GM23248 (cell line): ENCODE measurements at regions not wholly inside any gene's neighbourhood (a gene's known extent, or its start where the extent isn't known, plus 50 kb on each side); places are given as distances from the start of the nearest gene placed in this dataset.

Source experiments
- DNase-seq: peaks from one replicate; pipeline ENCODE4 v3.0.0-alpha.2; 2015
- H2AFZ ChIP-seq: fragments of 200-600 bp; sonication (generic); 2 replicates; pipeline ENCODE4 v1.6.1; 2016; ENCODE audit warnings: antibody characterized with exemption
- H3F3A ChIP-seq: fragments of 200-600 bp; sonication (generic); 2 replicates; pipeline ENCODE4 v1.6.1; 2016; ENCODE audit warnings: mild to moderate bottlenecking, antibody characterized with exemption, mixed run types; ENCODE audit not compliant: insufficient read depth
- H3K27ac ChIP-seq: fragments of 200-600 bp; sonication (generic); 2 replicates; pipeline ENCODE4 v1.5.1; 2016; ENCODE audit warnings: mild to moderate bottlenecking
- H3K27me3 ChIP-seq: fragments of 200-600 bp; sonication (generic); replicated peaks from 2 replicates; pipeline ENCODE4 v1.6.1; 2016; ENCODE audit warnings: mild to moderate bottlenecking; ENCODE audit not compliant: insufficient read depth
- H3K36me3 ChIP-seq: fragments of 200-600 bp; sonication (generic); 2 replicates; pipeline ENCODE4 v1.6.1; 2016; ENCODE audit warnings: low read depth, mild to moderate bottlenecking
- H3K4me1 ChIP-seq: fragments of 200-600 bp; sonication (generic); 2 replicates; pipeline ENCODE4 v1.6.1; 2016; ENCODE audit warnings: mild to moderate bottlenecking; ENCODE audit not compliant: insufficient read depth
- H3K4me2 ChIP-seq: fragments of 200-600 bp; sonication (generic); one replicate; pipeline ENCODE4 v1.6.1; 2016; ENCODE audit warnings: mild to moderate bottlenecking; ENCODE audit not compliant: unreplicated experiment
- H3K4me3 ChIP-seq: fragments of 200-600 bp; sonication (generic); 2 replicates; pipeline ENCODE4 v1.5.1; 2016; ENCODE audit warnings: mild to moderate bottlenecking
- H3K79me2 ChIP-seq: fragments of 200-600 bp; sonication (generic); 2 replicates; pipeline ENCODE4 v1.6.1; 2016; ENCODE audit warnings: mild to moderate bottlenecking; ENCODE audit not compliant: insufficient read depth
- H3K9ac ChIP-seq: fragments of 200-600 bp; sonication (generic); 2 replicates; pipeline ENCODE4 v1.6.1; 2016; ENCODE audit warnings: mild to moderate bottlenecking
- H3K9me2 ChIP-seq: fragments of 200-600 bp; sonication (generic); 2 replicates; pipeline ENCODE4 v1.6.1; 2016; ENCODE audit warnings: mixed run types, mild to moderate bottlenecking, moderate library complexity; ENCODE audit not compliant: insufficient read depth
- H3K9me3 ChIP-seq: fragments of 200-600 bp; sonication (generic); one replicate; pipeline ENCODE4 v1.6.1; 2017; ENCODE audit warnings: low read depth
- H4K20me1 ChIP-seq: fragments of 200-600 bp; sonication (generic); 2 replicates; pipeline ENCODE4 v1.6.0; 2016; ENCODE audit not compliant: insufficient read depth
- EZH2 ChIP-seq: fragments of 200-600 bp; sonication (generic); IDR thresholded peaks from 2 replicates; pipeline ENCODE4 v1.6.1; 2018; ENCODE audit warnings: antibody characterized with exemption, mild to moderate bottlenecking; ENCODE audit not compliant: insufficient read depth, poor library complexity, severe bottlenecking
- EZH2phosphoT487 ChIP-seq: fragments of 200-600 bp; sonication (generic); IDR thresholded peaks from 2 replicates; pipeline ENCODE4 v1.6.1; 2018; ENCODE audit warnings: antibody characterized with exemption, moderate library complexity, mild to moderate bottlenecking, low read depth; ENCODE audit not compliant: insufficient read depth
- WGBS, 2 experiments: methylation state at CpG; one replicate each; pipeline ENCODE4 v1.1.6; 2015 to 2017; ENCODE audit warnings: low lambda C conversion rate in 2 of 2, low coverage in 1 of 2; ENCODE audit errors: missing lambda C conversion rate in 2 of 2; 5-methylcytosine and 5-hydroxymethylcytosine counted together
- in situ Hi-C: fragments of 300-500 bp; cut with MboI; formaldehyde crosslinking; loops from 2 replicates; pipeline ENCODE4 v1.15.0; 2020

GRCh38 chr2:217090024-217090473 is 230.2 kb upstream of the TNP1 start:
- Histone ChIP-seq H3K4me2 (peak overlapping the region; percentile 50), H3K9me2 (no peaks in the 10 kb centered on the region), H3K36me3 (no peaks in the 10 kb centered on the region), H3K9ac (peak overlapping the region; percentile 9; the same call in 1 of the 2 replicates), H3K27ac (no peak overlapping the region), H3K4me1 (peaks cover 16% of the 10 kb centered on the region), H4K20me1 (no peaks in the 10 kb centered on the region), H3K9me3 (no peaks in the 10 kb centered on the region), H2AFZ (peak overlapping the region; percentile 47), H3K4me3 (peak overlapping the region; percentile 36; the same call in 1 of the 2 replicates), H3K27me3 (no peaks in the 10 kb centered on the region), H3K79me2 (no peaks in the 10 kb centered on the region), H3F3A (peaks cover 17% of the 10 kb centered on the region)
- no peak for TF ChIP-seq EZH2
- TF ChIP-seq EZH2phosphoT487 = no peak
- 51 to 57% methylated on average over 5 of the region's 5 CpGs for WGBS, 2 experiments
- peak; percentile 43 for DNase-seq
- in situ Hi-C loops = no loop called here

- Histone ChIP-seq H3F3A (peaks cover 24% of the 10 kb centered on the region), H3K4me2 (no peak overlapping the region), H3K4me3 (no peak overlapping the region), H3K4me1 (peaks cover 17% of the 10 kb centered on the region), H3K79me2 (no peaks in the 10 kb centered on the region), H3K9me3 (no peaks in the 10 kb centered on the region), H4K20me1 (no peaks in the 10 kb centered on the region), H3K27ac (no peak overlapping the region), H3K9ac (no peak overlapping the region), H3K36me3 (no peaks in the 10 kb centered on the region), H2AFZ (no peak overlapping the region), H3K9me2 (no peaks in the 10 kb centered on the region), H3K27me3 (no peaks in the 10 kb centered on the region)
- no peak for DNase-seq
- 96 to 97% methylated on average over 2 of the region's 2 CpGs for WGBS, 2 experiments
- TF ChIP-seq EZH2 (no peak), EZH2phosphoT487 (no peak)
- in situ Hi-C loops = no loop called here
Measured at GRCh38 chr2:217086718-217087117, 226.9 kb upstream of the TNP1 start.

GRCh38 chr2:217086038-217086522 is 226.2 kb upstream of the TNP1 start:
- no peak for TF ChIP-seq EZH2
- no peak for TF ChIP-seq EZH2phosphoT487
- 20 to 38% methylated on average over 1 of the region's 1 CpG for WGBS, 2 experiments
- no peak overlapping the region for H3K4me2 ChIP-seq

GRCh38 chr2:217085543-217085942 is 225.7 kb upstream of the TNP1 start:
- Histone ChIP-seq H3K79me2 (no peaks in the 10 kb centered on the region), H3K4me1 (peaks cover 17% of the 10 kb centered on the region), H3K27me3 (no peaks in the 10 kb centered on the region), H4K20me1 (no peaks in the 10 kb centered on the region), H3K4me2 (no peak overlapping the region), H3F3A (peaks cover 24% of the 10 kb centered on the region), H3K9ac (no peak overlapping the region), H3K36me3 (no peaks in the 10 kb centered on the region), H3K9me3 (no peaks in the 10 kb centered on the region), H3K9me2 (no peaks in the 10 kb centered on the region), H2AFZ (no peak overlapping the region), H3K27ac (peak overlapping the region; percentile 38), H3K4me3 (no peak overlapping the region)
- DNase-seq = peak; percentile 85
- TF ChIP-seq EZH2 (no peak), EZH2phosphoT487 (no peak)
- 25 to 32% methylated on average over 2 of the region's 2 CpGs for WGBS, 2 experiments
- in situ Hi-C loops = no loop called here

More at GRCh38 chr2:217086038-217086522, 226.2 kb upstream of the TNP1 start:
- no peaks in the 10 kb centered on the region for H3K27me3 ChIP-seq
- H4K20me1 ChIP-seq = no peaks in the 10 kb centered on the region
- H3K36me3 ChIP-seq = no peaks in the 10 kb centered on the region
- no peaks in the 10 kb centered on the region for H3K79me2 ChIP-seq
- H2AFZ ChIP-seq = no peak overlapping the region
- peak; percentile 79 for DNase-seq
- H3K4me3 ChIP-seq = no peak overlapping the region
- in situ Hi-C loops = no loop called here
- H3K9me2 ChIP-seq = no peaks in the 10 kb centered on the region
- H3F3A ChIP-seq = peaks cover 24% of the 10 kb centered on the region
- H3K4me1 ChIP-seq = peaks cover 17% of the 10 kb centered on the region
- H3K27ac ChIP-seq = peak overlapping the region; percentile 38
- no peaks in the 10 kb centered on the region for H3K9me3 ChIP-seq
- no peak overlapping the region for H3K9ac ChIP-seq

DNA sequence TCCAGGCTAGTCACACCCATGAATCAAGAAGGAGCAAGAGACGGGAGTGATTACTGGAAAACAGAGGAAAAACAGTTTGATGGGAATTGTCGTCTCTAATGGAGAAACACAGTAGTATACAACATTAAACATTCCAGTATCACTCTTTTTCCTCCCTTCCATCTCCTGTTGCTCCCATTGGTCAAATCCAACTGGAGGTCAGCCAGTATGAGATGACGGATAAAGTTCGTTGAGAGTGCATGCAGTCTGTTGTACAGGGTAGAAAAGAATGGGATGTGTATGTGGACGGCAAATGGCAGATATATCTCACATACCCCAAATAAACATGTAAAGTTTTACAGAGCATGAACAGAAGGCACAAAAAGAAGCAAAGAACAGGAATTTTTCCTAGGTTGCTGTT is 221.9 kb upstream of the TNP1 start:
- no peaks in the 10 kb centered on the region for H3K9me3 ChIP-seq
- no peak overlapping the region for H3K4me3 ChIP-seq
- H2AFZ ChIP-seq = no peak overlapping the region
- TF ChIP-seq EZH2 (no peak), EZH2phosphoT487 (no peak)
- no peak overlapping the region for H3K4me2 ChIP-seq
- peaks cover 26% of the 10 kb centered on the region for H3K4me1 ChIP-seq
- no peaks in the 10 kb centered on the region for H3K36me3 ChIP-seq
- no peak overlapping the region for H3K9ac ChIP-seq
- no peak for DNase-seq
- H3K27me3 ChIP-seq = no peaks in the 10 kb centered on the region
- no peaks in the 10 kb centered on the region for H4K20me1 ChIP-seq
- H3K79me2 ChIP-seq = no peaks in the 10 kb centered on the region
- no peaks in the 10 kb centered on the region for H3K9me2 ChIP-seq
- peaks cover 24% of the 10 kb centered on the region for H3F3A ChIP-seq
- H3K27ac ChIP-seq = no peak overlapping the region
- WGBS, 2 experiments = 97 to 100% methylated on average over 5 of the region's 5 CpGs
- in situ Hi-C loops = no loop called here
